NCI-H2196 treated with DMSO at 0.1 percent for 48 hours (cell line): ENCODE measurements at regions not wholly inside any gene's neighbourhood (a gene's known extent, or its start where the extent isn't known, plus 50 kb on each side); places are given as distances from the start of the nearest gene placed in this dataset.

Source experiments
- DNase-seq: peaks from one replicate; lab custom pipeline; 2025; ENCODE audit not compliant: unreplicated experiment; lab: John Stamatoyannopoulos, UW

DNA sequence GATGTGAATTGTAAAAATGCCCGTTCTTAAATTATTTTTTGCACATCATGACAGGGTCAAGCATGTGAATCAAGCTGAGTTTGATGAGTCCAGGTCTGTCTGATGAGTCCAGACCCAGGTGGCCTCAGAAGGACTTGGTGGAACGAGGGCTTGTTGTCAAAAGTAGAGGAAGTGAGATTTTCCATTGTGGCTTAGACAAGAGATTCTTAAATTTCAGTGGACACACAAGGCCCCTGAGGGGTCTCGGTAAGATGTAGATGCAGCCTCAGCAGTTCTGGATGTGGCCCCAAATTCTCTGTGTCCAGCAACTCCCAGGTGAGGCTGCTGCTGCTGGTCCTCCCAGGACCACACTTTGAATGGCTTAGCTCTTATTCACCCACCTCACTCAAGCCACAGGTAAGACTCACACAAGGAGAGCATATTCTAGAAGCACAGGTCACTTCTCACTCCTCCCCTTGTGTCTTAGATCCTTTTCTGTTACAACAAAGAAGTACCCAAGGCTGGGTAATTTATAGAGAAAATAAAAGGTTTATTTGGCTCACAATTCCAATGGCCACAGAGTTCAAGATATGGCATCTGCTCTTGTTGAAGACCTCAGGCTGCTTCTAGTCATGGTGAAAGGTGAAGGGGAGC is 98.8 kb downstream of the GGTLC2 start:
- DNase-seq, result no peak

DNA sequence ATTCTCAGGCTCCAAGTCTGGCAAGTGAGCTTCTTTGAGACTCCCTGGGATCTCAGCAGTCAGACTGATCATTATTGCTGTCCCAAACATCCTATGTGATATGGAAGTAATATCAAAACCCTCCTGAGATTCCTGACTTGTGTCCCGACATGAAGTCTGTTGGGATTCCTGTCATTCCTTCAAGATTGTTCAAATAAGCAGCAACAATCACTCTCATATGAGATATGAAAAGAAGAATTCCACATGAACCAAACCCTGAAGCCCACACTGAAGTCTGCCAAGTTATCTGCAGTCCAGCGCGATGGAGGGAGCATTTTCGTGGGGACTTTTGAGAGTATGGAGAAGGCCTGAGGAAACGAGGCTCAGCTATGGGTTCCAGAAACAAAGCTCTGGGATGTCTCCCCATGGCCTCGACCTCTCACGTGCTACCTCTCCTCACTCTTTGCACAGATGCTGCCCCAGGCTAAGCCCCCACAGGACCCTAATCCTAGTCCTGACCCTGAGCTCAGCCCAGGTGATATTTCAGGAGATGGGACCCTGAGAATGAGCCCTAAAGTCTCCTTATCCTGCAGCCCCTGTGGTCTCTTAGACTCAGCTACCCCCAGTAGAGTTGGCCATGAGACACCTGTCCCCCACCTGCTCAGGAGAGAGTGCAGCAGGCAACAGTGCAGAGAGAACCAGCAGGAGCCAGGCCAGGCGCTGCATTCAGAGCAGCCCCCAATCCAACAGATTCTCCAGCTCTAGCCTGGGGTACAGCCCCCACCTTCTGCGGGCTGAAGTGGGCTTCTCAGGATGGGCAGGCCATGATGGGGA is 100.2 kb downstream of the GGTLC2 start:
- no peak for DNase-seq

DNA sequence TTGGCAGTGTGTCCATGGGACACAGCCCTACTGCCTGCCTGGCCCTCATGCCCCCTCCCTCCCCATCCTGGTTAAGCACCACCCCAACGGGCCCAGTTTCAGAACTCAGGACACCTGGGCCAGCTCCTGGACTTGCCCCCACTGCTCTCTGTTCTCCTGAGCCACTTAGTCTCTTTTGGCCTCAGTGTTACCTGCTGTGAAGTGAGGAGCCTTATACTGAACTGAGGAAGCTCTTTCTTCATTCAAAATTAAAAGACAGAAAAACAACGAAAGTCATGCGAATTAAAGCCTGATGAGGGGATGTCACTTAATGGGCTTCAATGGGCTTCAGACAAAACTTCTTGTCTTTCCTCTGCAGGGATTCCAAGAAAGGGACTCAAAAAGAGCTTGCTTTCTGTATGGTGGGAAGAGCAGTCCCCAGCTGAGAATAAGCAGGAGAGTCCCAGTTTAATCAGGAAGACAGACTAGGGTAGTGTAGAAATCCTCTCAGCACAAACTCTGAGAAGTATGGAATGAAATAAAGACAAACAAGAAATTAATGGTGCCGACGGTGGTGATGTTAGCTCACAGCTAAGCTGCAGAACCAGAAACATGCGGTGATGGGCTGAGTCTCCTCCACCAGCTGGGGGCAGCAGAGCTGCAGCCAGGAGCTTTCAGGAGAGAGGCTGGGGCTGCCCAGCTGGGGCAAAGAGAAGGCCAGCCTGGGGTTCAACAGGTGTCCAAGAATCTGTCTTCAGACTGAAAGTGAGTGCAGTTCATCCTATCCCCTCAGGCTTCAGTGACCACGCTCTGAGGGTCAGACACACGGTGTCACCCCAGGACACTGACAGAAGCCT is 101.0 kb downstream of the GGTLC2 start:
- DNase-seq, result no peak

DNA sequence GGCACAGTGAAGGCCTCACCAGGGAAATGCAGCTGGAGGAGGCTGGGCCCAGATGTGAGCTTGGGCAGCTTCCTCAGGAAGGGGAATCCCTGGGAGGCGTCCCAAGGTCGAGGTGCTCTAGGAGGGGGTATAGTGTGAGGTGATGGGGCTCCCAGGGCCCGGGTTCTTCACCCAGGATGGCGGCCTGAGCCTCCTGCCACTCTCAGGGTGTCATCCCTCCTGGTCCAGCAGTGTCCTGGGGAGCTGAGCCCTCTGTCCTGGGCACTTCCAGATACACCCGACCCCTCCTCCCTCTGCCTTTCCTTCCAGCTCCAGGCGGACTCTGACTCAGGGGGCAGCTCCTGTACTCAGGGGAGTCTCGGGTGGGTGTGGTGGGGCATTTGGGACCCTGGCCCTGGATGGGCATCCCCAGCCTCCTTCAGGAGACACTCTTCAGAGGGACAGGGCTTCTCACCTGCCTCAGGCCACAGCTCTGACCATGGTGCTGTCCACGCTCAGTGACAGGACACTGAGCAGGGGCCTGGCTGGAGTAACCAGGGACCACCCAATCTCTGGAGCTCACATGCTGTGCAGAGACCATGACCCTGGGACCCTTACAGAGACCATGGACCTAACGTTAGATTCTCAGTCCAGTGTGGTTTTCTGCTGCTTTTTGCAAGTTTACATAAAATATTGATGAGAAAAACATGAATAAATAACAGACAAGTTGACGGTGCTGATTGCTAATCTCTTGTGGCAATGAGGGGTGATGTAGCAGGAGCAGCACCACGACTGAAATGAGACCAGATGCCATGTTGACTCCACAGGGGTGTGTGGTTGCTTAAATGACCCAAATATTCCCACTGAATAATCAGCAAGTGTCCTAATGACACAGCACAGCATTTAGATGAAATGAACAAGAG is 101.9 kb downstream of the GGTLC2 start:
- DNase-seq, result no peak

DNA sequence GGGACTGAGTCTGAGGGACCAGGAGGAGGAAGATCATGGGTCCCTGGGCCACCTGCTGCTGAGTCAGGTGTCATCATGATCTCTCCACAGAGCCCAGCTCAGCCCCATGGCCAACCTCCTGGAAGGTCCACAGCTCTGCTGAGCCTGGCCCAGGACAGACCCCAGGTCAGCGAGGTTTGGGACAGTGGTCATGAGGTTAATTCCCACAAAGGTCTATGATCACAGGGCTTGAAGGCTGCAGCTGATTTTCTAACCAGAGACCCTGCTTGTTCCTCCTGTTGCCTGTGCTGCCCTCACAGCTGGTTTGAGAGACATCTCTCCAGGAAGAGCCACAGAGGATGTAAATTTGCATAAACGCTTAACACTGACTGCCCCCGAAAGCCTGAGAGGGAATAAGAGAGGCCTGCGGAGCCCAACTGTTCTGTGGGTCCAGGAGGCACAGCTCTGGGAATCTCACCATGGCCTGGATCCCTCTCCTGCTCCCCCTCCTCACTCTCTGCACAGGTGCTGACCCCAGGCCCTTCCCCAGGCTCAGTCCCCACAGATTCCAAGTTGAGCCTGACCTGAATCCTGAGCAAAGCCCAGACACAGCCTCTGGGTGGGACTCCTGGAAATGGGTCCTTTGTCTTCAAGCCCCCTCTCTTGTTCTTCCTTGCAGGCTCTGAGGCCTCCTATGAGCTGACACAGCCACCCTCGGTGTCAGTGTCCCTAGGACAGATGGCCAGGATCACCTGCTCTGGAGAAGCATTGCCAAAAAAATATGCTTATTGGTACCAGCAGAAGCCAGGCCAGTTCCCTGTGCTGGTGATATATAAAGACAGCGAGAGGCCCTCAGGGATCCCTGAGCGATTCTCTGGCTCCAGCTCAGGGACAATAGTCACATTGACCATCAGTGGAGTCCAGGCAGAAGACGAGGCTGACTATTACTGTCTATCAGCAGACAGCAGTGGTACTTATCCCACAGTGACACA is 102.8 kb downstream of the GGTLC2 start:
- DNase-seq, result no peak

DNA sequence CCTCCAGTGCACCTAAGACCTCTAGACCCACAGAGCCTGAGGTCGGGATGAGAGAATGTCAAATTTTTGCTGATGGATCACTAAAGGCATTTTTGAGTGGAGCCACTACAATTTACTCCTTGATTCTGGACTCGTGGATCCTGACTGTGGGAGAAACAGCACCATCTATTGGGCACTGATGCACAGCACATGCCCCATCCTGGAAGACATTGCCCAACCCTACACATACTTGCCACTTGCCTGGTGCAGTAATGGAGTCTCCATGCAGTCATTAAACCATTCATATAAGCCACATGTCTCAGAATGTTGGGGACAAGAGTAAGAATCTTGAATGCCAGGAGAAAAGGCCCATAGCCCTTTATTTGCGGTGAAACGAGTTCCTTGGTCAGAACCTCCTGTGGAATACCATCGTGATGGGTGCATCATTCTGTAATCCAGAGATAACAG is 103.9 kb downstream of the GGTLC2 start:
- DNase-seq, result no peak

DNA sequence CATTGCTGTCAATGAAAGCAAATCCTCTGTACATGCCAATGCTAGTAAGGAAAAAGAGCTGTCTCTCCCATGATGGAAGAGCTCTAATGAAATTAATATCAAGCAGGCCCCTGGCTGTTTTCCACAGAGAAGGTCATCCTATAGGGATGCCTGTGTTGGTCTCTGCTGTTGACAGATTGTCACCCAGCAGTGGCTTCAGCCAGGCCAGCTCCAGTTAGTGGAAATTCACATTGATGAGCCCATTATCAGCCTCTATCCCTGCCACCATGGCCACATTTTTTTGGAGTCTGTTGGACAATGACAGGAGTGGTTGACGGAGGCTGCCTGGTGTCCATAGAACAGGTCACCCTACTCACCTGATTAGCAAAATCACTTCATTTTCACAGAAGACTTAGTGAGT is 104.3 kb downstream of the GGTLC2 start:
- no peak for DNase-seq

DNA sequence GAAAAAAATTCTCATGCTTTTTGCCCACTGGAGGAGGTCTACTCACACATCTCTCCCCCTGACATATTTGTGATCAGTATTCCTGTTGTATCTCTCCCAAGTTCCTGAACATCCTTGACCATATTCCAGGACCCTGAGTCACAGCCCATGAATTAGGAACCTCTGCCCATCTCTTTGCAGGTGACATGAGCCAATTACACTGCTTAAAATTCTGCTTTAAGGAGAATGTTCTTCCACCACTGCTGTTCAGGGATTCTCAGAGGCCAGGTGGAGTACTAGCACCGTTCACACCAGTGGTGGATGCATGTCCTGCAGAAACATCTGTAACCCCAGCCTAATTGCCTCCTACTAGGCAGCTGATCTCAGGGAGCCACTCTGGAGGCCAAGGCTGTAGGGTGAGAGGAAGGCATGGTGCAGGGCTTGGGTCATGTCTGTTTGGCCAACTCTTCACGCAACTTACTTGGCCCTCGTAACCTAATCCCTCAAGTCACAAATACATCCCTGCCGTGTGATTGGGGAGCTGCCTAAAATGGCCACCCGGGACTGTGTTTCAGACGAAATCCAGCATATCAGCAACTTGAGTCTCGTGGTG is 104.8 kb downstream of the GGTLC2 start:
- DNase-seq, result no peak

DNA sequence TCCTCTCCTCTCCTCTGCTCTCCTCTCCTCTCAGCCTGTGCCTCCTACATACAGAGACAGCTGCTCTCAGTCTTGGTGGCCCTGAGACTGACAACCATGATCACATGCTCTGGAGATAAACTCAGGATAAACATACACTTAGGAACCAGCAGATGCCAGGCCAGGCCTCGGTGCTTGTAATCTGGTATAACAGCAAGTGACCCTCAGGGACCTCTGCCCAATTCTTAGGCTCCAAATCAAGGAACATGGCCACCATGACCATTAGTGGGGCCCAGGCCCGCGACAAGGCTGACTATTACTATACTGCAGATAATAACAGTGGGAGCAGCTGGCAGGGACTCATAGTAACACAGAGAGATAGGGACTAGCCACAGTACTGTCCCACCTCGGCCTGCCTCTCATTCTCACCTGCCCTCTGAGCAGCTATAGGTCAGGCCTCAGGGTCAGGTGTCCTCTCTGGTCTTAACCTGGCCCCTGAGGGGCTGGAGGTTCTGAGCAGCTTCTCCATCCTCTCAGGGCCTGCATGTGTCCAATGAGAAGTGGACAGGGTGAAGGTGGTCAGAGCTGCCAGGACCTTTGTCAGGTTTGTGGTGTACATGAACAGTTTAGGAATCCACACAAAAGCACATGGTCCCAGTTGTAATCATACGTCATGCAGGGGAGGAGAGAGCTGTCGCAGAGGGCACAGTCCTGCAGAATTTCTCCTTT is 106.1 kb downstream of the GGTLC2 start:
- DNase-seq, result no peak

DNA sequence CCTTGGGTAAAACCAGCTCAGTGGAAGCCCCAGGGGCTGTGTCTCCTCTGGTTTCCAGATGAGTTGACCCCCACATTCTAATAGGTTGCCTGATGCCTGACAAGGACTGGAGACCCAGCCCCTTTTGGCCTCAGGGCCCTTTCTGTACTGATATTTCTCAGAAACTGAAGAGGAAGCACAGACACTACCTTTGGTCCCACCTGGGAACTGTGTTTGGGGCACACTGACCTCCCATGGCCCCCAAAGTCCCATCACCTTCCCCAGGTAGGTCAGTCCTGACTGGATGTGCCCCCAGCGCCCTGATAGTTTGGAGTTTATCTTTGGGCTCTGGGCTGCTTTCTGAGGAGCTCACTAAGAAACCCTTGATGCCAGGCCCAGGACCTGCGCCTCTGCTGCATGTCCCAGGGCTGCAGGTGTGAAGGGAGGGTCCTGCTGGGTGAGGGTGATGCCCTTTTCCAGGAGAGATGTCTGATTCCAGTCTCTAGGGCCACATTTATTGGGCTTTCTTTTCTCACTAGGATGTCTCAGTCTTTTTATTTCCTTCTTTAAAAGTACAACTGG is 106.7 kb downstream of the GGTLC2 start:
- DNase-seq, result no peak

DNA sequence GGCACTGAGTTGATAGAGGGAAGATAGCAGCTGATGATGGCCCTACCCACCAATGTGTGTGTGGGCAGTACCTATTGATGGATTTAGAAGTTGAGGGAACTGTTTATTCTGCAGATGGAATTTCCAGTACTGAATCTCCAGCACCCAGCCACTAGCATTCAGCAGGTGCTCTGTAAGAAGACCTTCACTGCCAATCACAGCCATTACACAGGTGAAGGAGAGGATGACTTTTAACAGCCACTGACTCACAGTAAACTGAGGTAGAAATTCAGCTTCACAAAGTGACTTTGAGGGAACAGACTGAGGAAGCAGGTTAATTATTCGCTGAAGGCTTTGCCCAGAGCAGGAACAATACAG is 107.8 kb downstream of the GGTLC2 start:
- no peak for DNase-seq

DNA sequence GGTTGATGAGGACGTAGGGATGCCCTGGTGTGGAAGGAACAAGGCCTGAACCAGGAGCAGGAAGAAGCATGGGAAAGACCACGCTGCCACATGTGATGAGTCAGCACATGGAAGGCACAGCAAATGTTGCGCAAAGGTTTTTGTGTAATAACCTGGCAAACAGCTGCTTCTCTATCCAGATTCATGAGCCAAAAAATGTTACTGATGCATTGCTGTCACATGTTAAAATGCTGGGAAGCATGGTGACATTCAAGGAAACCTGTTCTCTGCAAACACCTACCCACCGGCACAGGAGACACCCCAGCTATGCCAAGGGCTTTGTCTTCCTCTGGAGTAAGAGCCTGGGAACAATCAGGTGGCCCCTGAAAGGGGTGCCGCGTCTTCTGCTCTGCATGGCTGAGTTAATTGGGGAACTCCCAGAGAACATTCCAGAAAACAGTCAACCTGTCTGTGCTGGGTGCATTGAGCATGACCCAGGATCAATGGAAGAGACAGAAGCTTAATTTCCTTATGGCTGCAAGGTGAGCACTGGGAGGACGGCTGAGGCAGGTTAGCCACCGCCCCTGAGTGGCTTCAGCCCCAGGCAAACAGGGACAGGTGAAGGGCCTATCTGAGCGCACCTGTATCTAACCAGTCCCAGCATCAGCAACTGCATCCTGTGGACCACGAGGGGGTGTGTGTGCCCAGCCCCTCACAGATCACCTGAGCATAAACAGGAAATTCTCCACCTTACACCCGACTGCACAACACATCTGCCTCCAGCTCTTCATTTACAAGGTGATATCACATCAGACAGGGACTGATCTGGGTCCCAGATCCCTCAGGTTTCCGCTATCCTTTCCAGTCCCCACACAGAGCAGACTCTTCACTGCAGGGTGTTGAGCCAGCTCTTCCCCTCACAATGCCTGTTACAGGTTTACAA is 108.4 kb downstream of the GGTLC2 start:
- DNase-seq, result no peak

DNA sequence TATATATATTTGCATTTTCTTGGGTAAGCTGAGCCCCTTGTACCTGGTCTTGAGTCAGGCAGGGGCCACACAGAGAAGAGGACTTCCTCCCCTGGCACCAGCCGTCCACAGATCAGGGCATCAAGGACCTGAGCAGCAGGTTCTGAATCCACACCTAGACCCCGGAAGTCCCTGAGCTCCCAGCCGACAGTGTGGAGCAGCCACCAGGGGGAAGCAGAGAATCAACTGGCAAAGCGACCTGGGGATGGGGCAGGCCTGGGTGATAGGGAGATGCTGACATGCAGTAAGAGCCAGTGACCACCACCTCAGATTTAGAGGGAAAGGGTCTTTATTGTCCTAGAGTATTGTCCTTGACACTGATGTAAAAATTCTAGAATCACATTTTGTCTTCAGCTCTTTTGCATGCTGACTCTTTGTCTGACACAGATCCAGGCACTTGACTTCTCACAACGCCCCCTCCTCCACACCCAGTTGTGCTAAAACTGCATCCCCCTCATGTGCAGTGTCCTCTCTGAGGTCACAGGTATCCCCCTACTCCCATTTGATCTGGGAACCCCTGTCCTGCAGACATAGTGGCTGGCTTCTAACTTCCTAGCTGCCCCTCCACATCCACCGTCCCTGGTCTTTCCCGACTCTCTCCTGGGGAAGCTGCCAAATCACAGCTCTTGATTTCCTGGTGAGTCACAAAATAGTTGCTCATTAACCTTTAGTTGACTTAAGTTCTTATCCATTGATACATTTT is 109.3 kb downstream of the GGTLC2 start:
- DNase-seq, result no peak

DNA sequence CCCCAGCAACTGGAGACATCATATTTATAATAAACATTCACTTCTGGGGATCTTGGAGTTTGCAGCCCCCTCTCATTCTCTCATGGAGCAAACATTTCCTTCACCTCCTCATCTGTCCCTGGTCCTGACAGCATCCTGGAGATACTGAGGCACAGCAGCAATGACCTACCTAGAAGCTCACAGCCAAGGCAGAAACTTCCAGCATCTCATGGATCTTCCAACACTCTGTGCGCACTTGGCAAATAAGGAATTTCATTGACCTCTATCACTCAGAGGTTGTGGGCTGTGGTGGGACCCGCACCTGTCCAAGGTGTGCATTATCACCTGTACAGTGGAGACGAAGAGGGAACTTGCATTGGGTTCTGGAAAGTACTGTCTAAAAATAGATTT is 109.8 kb downstream of the GGTLC2 start:
- DNase-seq, result no peak

DNA sequence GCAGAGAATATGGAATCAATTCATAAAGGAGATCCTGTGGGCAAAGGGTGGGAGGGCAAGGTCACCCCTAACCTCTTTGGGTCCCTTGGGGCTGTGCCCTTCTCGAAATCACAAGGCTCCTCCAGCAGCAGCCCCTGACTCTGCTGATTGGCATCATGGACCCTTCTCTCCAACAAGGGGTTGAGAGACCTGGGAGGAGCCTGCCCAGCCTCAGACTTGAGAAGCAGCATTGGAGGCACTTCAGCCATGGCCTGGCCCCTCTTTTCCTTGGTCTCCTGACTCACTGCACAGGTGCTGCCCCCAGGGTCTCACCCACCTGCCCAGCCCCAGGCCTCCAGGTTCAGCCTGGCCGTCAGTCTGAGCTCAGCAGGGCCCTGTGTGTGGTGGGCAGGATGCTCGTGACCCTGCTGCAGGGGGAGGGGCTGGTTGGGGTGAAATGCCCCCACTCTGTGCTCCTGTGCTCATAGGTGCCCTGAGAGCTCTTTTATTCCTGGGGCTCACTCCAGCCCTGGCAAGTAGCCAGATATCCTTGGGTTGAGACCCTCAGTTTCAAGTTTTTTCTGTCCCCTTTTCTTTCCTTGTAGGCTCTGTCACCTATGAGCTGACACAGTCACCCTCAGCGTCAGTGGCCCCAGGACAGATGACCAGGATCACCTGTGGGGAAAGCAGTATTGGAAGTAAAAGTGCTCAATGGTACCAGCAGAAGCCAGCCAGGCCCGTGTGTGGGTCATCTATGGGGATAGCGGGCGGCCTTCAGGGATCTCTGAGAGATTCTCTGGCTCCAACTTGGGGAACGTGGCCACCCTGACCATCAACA is 110.8 kb downstream of the GGTLC2 start:
- no peak for DNase-seq

DNA sequence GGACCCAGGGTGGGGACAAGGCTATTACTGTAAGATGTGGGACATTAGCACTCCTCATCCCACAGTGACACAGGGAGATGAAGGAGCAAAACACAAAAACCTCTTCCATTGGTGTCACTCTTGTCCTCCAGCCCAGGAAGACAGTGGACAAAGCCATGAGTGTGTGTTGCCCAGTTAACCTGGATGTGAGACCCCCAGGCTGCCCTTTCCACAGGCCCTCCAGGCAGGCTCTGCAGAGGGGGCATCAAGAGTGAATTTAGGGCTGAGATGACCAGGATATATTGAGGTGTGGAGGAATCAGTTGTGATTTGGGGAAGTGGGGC is 111.3 kb downstream of the GGTLC2 start:
- no peak for DNase-seq
